Karpas-422 (cell line): ENCODE measurements at regions not wholly inside any gene's neighbourhood (a gene's known extent, or its start where the extent isn't known, plus 50 kb on each side); places are given as distances from the start of the nearest gene placed in this dataset.

ENCODE experiments used
- DNase-seq: peaks from one replicate; pipeline ENCODE4 v3.0.0-alpha.2; 2015
- H2AFZ ChIP-seq: fragments of 200-600 bp; sonication (generic); 2 replicates; pipeline ENCODE4 v1.6.1; 2014; ENCODE audit warnings: antibody characterized with exemption, low read length, mixed read lengths
- H3K27ac ChIP-seq: fragments of 200-600 bp; sonication (generic); 2 replicates; pipeline ENCODE4 v1.5.1; 2014; ENCODE audit warnings: mild to moderate bottlenecking, low read length, moderate library complexity
- H3K27me3 ChIP-seq: fragments of 200-600 bp; sonication (generic); 2 replicates; pipeline ENCODE4 v1.6.1; 2014; ENCODE audit warnings: low read length, mixed read lengths
- H3K36me3 ChIP-seq: fragments of 200-600 bp; sonication (generic); 2 replicates; pipeline ENCODE4 v1.6.1; 2014; ENCODE audit warnings: low read length, mixed read lengths; ENCODE audit not compliant: insufficient read depth
- H3K4me1 ChIP-seq: fragments of 200-600 bp; sonication (generic); 2 replicates; pipeline ENCODE4 v1.6.1; 2014; ENCODE audit warnings: mild to moderate bottlenecking, low read length, mixed read lengths
- H3K4me2 ChIP-seq: fragments of 200-600 bp; sonication (generic); 2 replicates; pipeline ENCODE4 v1.6.1; 2014; ENCODE audit warnings: low read length, low read depth, mild to moderate bottlenecking; ENCODE audit not compliant: poor library complexity, severe bottlenecking
- H3K4me3 ChIP-seq: fragments of 200-600 bp; sonication (generic); 2 replicates; pipeline ENCODE4 v1.5.1; 2014; ENCODE audit warnings: mild to moderate bottlenecking, antibody characterized with exemption, low read length, mixed read lengths
- H3K79me2 ChIP-seq: fragments of 200-600 bp; sonication (generic); 2 replicates; pipeline ENCODE4 v1.6.1; 2014; ENCODE audit warnings: mild to moderate bottlenecking, low read length, mixed read lengths
- H3K9ac ChIP-seq: fragments of 200-600 bp; sonication (generic); 2 replicates; pipeline ENCODE4 v1.6.0; 2014; ENCODE audit warnings: low read length
- H3K9me2 ChIP-seq: fragments of 200-600 bp; sonication (generic), shearing (Covaris generic); replicated peaks from 2 replicates; pipeline ENCODE4 v1.6.0; 2014; ENCODE audit warnings: mild to moderate bottlenecking, low read length, moderate library complexity; ENCODE audit not compliant: insufficient read depth
- H3K9me3 ChIP-seq: fragments of 300-700, 200-600 bp; sonication (generic); 2 replicates; pipeline ENCODE4 v1.6.1; 2014; ENCODE audit warnings: low read length, mixed read lengths
- H4K20me1 ChIP-seq: fragments of 200-600 bp; sonication (generic); 2 replicates; pipeline ENCODE4 v1.6.1; 2014; ENCODE audit warnings: mild to moderate bottlenecking, antibody characterized with exemption, low read length, low read depth; ENCODE audit not compliant: insufficient read depth

- Histone ChIP-seq H3K27ac (no peak overlapping the region), H3K4me2 (no peak overlapping the region), H3K9me3 (no peaks in the 10 kb centered on the region), H3K79me2 (no peaks in the 10 kb centered on the region), H3K4me1 (no peaks in the 10 kb centered on the region), H3K27me3 (no peaks in the 10 kb centered on the region), H4K20me1 (no peaks in the 10 kb centered on the region), H3K9ac (no peak overlapping the region), H3K36me3 (no peaks in the 10 kb centered on the region), H3K4me3 (no peak overlapping the region), H3K9me2 (no peaks in the 10 kb centered on the region), H2AFZ (no peak overlapping the region)
- no peak for DNase-seq
These were observed 58.3 kb downstream of the C11orf87 start for GRCh38 chr11:109480251-109480650.

- H3K4me3 ChIP-seq = no peak overlapping the region
- H2AFZ ChIP-seq = no peak overlapping the region
- no peaks in the 10 kb centered on the region for H3K27me3 ChIP-seq
- H3K27ac ChIP-seq = no peak overlapping the region
- H3K36me3 ChIP-seq = no peaks in the 10 kb centered on the region
- no peaks in the 10 kb centered on the region for H3K79me2 ChIP-seq
- peak; percentile 48 for DNase-seq
- no peak overlapping the region for H3K4me2 ChIP-seq
- no peaks in the 10 kb centered on the region for H3K9me3 ChIP-seq
- no peaks in the 10 kb centered on the region for H3K9me2 ChIP-seq
- peaks cover 10% of the 10 kb centered on the region for H3K4me1 ChIP-seq
- no peak overlapping the region for H3K9ac ChIP-seq
- no peaks in the 10 kb centered on the region for H4K20me1 ChIP-seq
These were observed 64.1 kb downstream of the C11orf87 start for GRCh38 chr11:109486129-109486528.

GRCh38 chr11:109490953-109491635 lies 69.1 kb downstream of the C11orf87 start:
- no peak overlapping the region for H3K4me2 ChIP-seq
- no peaks in the 10 kb centered on the region for H3K27me3 ChIP-seq
- peak; percentile 68 for DNase-seq
- no peak overlapping the region for H3K9ac ChIP-seq
- no peaks in the 10 kb centered on the region for H3K79me2 ChIP-seq
- H3K27ac ChIP-seq = no peak overlapping the region
- no peaks in the 10 kb centered on the region for H3K36me3 ChIP-seq
- no peaks in the 10 kb centered on the region for H4K20me1 ChIP-seq
- H2AFZ ChIP-seq = no peak overlapping the region
- peaks cover 8% of the 10 kb centered on the region for H3K4me1 ChIP-seq
- no peaks in the 10 kb centered on the region for H3K9me3 ChIP-seq
- no peak overlapping the region for H3K4me3 ChIP-seq
- no peaks in the 10 kb centered on the region for H3K9me2 ChIP-seq

DNA sequence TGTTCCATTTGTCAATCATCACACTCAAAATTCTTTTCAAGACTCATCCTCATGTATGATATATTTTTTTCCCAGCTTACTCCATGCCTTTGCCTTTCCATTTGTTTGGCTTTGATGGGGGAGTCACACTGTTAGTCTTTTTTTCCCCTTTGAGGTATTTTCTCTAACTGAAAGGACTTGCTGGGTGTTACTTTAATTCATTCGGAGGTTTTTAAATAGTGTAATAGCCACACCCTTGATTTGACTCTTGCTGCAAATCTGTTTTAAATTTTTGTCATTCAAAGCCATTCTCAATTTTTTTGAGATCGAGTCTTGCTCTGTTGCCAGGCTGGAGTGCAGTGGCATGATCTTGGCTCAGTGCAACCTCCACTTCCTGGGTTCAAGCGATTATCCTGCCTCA lies 84.1 kb downstream of the C11orf87 start:
- H2AFZ ChIP-seq = no peak overlapping the region
- no peaks in the 10 kb centered on the region for H3K4me1 ChIP-seq
- H3K79me2 ChIP-seq = no peaks in the 10 kb centered on the region
- H3K9me3 ChIP-seq = no peaks in the 10 kb centered on the region
- no peak overlapping the region for H3K4me3 ChIP-seq
- no peak overlapping the region for H3K9ac ChIP-seq
- no peak overlapping the region for H3K4me2 ChIP-seq
- H3K27me3 ChIP-seq = no peaks in the 10 kb centered on the region
- no peaks in the 10 kb centered on the region for H4K20me1 ChIP-seq
- no peak overlapping the region for H3K27ac ChIP-seq
- H3K9me2 ChIP-seq = no peaks in the 10 kb centered on the region
- H3K36me3 ChIP-seq = no peaks in the 10 kb centered on the region
- no peak for DNase-seq

DNA sequence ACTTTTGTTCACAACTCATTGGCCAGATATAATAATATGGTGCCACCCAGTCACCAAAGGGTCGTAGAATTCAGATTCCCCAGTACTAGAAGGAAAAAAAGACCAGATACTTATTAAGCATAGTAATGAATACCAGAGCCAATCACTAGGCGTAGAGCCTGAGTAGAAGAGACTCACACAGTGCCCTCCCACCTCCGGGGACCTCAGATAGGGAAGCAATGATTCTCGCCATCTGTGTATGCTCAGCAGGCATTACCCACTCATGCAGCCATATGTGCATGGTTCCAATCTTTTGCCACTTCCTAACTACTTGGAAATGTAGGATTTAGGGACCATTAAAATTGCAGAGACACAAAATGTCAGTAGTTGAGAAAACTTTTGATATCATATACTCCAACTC lies 85.3 kb downstream of the C11orf87 start:
- H4K20me1 ChIP-seq = no peaks in the 10 kb centered on the region
- no peaks in the 10 kb centered on the region for H3K9me3 ChIP-seq
- no peaks in the 10 kb centered on the region for H3K27me3 ChIP-seq
- H2AFZ ChIP-seq = no peak overlapping the region
- no peak overlapping the region for H3K4me3 ChIP-seq
- no peak overlapping the region for H3K4me2 ChIP-seq
- H3K9ac ChIP-seq = no peak overlapping the region
- H3K9me2 ChIP-seq = no peaks in the 10 kb centered on the region
- H3K79me2 ChIP-seq = no peaks in the 10 kb centered on the region
- H3K4me1 ChIP-seq = no peaks in the 10 kb centered on the region
- no peak for DNase-seq
- H3K36me3 ChIP-seq = no peaks in the 10 kb centered on the region
- H3K27ac ChIP-seq = no peak overlapping the region

- no peak overlapping the region for H3K27ac ChIP-seq
- no peak overlapping the region for H3K4me3 ChIP-seq
- no peak overlapping the region for H3K4me2 ChIP-seq
- H3K79me2 ChIP-seq = no peaks in the 10 kb centered on the region
- H3K4me1 ChIP-seq = no peaks in the 10 kb centered on the region
- H3K9ac ChIP-seq = no peak overlapping the region
- no peaks in the 10 kb centered on the region for H3K36me3 ChIP-seq
- no peaks in the 10 kb centered on the region for H3K27me3 ChIP-seq
- no peaks in the 10 kb centered on the region for H4K20me1 ChIP-seq
- no peaks in the 10 kb centered on the region for H3K9me3 ChIP-seq
- no peaks in the 10 kb centered on the region for H3K9me2 ChIP-seq
- DNase-seq = no peak
- H2AFZ ChIP-seq = no peak overlapping the region
These were observed 86.0 kb downstream of the C11orf87 start for GRCh38 chr11:109507836-109508561.

GRCh38 chr11:109508943-109509342 lies 87.0 kb downstream of the C11orf87 start:
- Histone ChIP-seq H3K4me1 (no peaks in the 10 kb centered on the region), H4K20me1 (no peaks in the 10 kb centered on the region), H3K9me3 (no peaks in the 10 kb centered on the region), H3K27ac (no peak overlapping the region), H3K9me2 (no peaks in the 10 kb centered on the region), H3K79me2 (no peaks in the 10 kb centered on the region), H3K9ac (no peak overlapping the region), H3K4me3 (no peak overlapping the region), H3K27me3 (no peaks in the 10 kb centered on the region), H3K36me3 (no peaks in the 10 kb centered on the region), H2AFZ (no peak overlapping the region), H3K4me2 (no peak overlapping the region)
- no peak for DNase-seq

DNA sequence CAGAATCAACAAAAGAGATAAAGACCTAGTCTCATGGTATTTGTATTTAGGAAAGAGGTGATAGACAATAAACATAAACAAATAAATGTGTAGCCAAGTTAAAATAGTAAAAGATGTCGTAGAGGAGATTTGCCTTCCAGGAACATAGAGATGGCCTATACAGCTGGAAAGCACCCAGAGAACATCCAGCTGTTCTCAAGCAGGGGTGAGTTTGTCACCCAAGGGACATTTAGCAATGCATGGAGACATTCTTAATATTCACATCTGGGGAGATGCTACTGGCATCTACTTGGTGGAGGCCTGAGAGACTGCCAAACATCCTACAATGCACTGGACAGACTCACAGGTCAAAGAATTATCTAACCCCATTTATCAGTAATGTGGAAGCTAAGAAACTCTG lies 88.3 kb downstream of the C11orf87 start:
- Histone ChIP-seq H3K27ac (no peak overlapping the region), H4K20me1 (no peaks in the 10 kb centered on the region)

More for the DNA sequence above, 88.3 kb downstream of the C11orf87 start:
- Histone ChIP-seq H3K36me3 (no peaks in the 10 kb centered on the region), H3K4me2 (no peak overlapping the region), H3K4me3 (no peak overlapping the region), H3K27me3 (no peaks in the 10 kb centered on the region), H3K4me1 (no peaks in the 10 kb centered on the region), H2AFZ (no peak overlapping the region), H3K9me2 (no peaks in the 10 kb centered on the region), H3K79me2 (no peaks in the 10 kb centered on the region), H3K9ac (no peak overlapping the region), H3K9me3 (no peaks in the 10 kb centered on the region)
- no peak for DNase-seq
